ENCODE measurements at regions not wholly inside any gene's neighbourhood (a gene's known extent, or its start where the extent isn't known, plus 50 kb on each side); places are given as distances from the start of the nearest gene placed in this dataset.
"Not testable (repeated sequence)": the region's sequence is repeated elsewhere in the genome, so short reads cannot be mapped to it uniquely, and the experiment has no call there.

- DNase-seq, result no peak
These were observed 128.0 kb downstream of the TENT5A start for GRCh38 chr6:81624453-81624852.

GRCh38 chr6:81623106-81623759, 129.2 kb downstream of the TENT5A start:
- DNase-seq, result no peak

GRCh38 chr6:81621816-81622395, 130.6 kb downstream of the TENT5A start:
- no peak for DNase-seq

DNA sequence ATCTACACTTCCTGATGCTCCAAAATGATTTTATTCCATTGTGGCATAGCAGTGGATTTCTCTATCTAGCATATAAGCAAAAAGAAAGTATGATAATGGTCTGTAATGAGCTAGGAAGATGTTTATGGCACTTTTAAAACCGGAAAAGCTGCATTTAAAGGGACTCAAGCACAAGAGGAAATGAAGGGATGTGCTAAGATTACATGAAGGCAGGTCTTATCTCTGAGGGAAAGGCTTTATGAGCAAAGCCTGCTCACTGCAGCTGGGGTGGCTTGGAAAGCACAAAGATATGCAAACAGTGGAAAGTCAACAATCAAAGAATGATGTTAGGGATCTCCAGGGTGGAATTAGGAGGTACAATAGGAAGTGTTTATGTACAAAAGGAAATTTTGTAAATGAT, 138.2 kb downstream of the TENT5A start:
- DNase-seq, result no peak

DNA sequence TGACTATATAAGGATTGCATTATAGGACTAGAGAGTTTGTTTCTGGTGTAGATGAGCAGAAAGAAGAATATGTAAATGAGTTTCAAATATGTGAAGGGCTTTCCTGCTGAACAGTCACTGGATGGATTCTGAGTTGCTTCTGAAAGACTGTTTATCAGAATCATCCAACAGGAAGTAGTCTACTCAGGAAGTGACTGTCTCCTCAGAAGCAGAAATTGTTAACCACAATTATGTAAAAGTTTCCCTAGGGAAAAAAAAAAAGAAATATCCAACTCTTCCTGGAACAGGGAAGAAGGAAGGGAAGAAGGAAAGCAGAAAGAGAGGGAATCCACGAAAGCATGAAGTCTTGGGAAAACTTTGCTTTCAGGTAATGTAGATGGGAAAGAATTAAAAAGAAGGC, 138.9 kb downstream of the TENT5A start:
- no peak for DNase-seq

GRCh38 chr6:81612136-81612535, 140.3 kb downstream of the TENT5A start:
- no peak for DNase-seq

DNA sequence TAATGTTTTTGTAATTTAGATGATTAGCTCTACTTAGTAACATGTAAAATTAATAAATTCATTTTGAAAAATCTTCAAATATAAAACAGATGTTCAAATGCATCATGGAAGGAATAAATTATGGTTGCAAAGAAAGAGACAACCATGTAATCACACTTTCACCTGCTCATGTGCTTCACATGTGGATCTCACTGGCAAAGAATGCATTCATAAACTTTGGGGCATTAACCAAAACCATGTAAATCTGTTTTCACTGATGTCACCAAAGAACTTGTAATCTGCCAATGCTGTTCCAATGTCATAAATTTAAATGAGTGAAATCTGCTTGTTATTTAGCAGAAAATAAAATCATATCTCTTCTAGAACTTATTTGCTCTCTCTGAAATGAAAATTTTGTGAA, 142.7 kb downstream of the TENT5A start:
- no peak for DNase-seq

DNA sequence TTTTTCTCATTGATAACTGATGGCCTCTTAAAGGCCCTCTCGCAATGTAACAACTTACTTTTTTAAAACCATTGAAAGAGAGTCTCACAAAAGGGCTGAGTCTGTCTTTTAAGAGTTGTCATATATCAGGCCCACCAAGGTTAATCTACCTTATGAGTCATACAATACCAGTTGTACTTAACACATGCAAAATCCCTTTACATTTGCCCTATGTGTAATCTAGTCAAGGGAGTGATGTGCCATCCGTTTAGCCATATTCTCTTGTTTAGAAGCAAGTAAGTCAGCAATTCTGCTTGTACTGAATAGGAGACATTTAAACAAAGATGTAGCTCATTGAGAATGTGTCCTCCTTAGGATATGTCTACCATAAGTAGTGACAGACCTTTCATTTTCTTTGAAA, 143.7 kb downstream of the TENT5A start:
- no peak for DNase-seq

- DNase-seq, result no peak
These were observed 145.5 kb downstream of the TENT5A start for GRCh38 chr6:81606965-81607381.

GRCh38 chr6:81605526-81605925, 147.0 kb downstream of the TENT5A start:
- DNase-seq, result no peak

- DNase-seq, result no peak
These were observed 150.6 kb downstream of the TENT5A start for GRCh38 chr6:81601918-81602317.

DNA sequence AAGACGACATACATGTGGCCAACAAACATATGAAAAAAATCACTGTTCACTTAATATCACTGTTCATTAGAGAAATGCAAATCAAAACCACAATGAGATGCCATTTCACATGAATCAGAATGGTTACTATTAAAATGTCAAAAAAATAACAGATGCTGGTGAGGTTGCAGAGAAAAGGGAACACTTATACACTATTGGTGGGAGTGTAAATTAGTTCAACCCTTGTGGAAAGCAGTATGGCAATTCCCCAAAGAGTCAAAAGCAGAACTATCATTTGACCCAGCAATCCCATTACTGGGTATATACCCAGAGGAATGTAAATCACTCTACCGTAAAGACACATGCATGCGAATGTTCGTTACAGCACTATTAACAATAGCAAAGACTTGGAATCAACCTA, 152.0 kb downstream of the TENT5A start:
- not testable (repeated sequence) for DNase-seq

GRCh38 chr6:81594501-81594900, 158.0 kb downstream of the TENT5A start:
- DNase-seq, result no peak

- no peak for DNase-seq
These were observed 162.2 kb downstream of the TENT5A start for GRCh38 chr6:81590314-81590691.

DNA sequence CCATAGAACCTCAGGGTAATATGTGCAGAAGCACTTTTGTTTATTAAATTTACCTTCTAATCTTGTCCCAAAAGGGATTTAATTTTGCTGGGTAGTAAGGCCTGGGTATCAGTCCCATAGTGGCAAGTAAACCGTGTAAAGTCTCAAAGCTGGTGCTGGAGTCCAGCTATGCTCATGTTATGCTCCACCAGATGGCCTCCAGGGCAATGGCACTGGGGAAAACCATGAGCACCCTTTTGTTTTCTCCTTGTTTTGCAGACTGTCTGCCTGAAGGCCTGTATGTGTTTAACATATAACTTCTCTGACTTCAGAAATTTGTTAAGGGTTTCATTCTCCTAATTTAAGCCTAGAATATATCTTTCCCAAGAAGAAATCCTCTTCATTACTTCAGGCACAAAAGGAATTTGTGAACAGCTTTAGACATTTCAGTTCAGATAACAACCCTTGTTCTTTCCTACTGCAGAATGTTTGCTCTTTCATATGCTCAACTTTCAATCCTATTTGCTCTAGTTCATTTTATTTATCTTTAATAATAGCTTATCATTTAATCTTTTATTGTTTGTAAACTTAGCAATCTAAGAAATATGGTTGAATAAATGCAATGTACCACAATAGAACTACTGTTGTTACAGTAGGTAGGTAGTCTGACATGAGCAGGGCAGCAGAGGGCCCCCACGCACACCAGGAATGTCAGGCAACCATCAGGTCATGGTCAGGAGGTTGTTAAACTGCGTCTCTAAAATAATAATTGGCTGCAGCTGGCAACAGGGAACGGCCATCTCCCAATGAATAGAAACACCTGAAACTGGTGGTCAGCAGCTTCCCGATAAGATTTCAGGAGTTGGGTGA, 162.8 kb downstream of the TENT5A start:
- no peak for DNase-seq

DNA sequence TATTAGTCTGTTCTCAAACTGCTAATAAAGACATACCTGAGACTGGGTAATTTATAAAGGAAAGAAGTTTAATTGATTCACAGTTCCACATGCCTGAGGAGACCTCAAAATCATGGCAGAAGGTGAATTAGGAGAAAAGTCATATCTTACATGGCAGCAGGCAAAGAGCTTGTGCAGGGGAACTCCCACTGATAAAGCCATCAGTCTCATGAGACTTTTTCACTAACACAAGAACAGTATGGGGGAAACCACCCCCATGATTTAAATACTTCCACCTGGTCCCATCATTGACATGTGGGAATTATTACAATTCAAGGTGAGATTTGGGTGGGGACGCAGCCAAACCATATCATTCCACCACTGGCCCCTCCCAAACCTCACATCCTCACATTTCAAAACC, 166.8 kb downstream of the TENT5A start:
- not testable (repeated sequence) for DNase-seq

DNA sequence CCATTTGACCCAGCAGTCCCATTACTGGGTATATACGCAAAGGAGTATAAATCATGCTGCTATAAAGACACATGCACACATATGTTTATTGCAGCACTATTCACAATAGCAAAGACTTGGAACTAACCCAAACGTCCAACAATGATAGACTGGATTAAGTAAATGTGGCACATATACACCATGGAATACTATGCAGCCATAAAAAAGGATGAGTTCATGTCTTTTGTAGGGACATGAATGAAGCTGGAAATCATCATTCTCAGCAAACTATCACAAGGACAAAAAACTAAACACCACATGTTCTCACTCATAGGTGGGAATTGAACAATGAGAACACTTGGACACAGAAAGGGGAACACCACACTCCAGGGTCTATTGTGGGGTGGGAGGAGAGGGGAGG, 168.3 kb downstream of the TENT5A start:
- not testable (repeated sequence) for DNase-seq

DNA sequence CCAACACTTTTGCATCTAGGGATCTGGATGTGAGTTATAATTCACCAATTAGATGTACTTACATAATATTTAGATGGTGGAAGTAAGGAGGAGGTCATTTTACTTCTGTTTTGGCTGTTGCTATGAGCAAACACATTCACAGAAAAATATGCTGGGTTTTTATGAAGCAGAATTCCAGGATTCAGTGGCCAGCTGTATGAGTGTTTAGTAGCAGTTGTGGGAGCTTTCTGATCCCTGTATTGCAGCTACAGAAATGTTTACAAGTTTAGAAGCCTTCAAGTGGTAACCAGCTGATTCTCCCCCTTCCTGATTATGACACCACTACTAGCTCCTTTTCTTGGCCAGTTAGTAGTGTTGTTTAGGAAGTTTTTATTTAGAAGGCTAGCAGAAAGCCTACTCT, 177.0 kb downstream of the TENT5A start:
- DNase-seq, result no peak

DNA sequence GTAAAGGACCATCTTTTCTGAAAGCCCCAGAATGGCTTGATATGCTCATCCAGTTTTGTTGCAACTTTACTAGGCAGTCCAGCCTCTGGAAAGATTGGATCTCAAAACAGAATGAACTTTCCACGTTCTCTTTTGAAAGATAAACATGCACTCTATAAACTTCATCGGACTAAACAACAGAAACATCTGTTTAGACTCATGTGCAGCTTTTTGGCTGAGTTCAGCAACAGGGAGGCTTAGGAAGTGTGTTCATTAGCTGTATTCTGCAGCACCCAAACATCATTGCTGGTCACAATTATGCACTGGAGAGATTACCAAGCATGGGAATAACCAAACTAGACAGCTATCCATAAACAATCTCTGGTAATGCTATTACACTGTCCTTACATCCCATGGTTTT, 180.5 kb downstream of the TENT5A start:
- no peak for DNase-seq

DNA sequence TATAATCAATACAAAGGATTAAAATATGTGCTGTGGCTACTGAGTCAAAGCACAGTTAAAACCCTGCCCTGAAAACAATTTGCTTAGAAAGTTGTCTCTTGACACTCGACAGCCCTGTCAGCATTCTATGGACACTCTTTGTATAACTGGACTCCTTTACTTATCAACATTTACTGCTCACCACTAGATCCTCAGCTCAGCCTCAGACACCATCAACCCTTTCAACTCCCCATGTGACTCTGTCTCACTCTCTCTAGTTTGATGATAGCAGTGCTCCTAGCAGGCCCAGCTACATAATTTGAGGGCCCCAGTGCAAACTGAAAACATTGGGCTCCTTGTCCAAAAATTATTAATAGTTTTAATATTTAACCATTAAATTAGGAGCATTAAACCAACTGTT, 181.8 kb downstream of the TENT5A start:
- DNase-seq, result no peak

DNA sequence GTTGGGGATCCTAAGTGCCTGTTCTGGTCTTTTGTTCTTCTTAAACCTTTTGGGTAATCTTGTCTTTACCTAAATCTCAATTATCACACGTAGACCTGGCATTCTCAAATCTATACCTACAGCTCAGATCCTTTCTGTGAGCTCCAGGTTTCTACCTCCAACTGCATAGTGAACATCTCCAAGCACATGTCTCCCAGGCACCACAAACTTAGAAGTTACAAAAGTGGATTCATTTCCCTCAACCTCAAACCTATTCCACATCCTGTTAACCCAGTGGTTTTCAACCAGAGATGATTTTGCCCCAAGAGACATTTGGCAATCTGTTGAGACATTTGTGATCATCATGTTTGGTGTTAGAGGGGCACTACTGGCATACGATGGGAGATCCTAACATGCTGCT, 183.5 kb downstream of the TENT5A start:
- no peak for DNase-seq

DNA sequence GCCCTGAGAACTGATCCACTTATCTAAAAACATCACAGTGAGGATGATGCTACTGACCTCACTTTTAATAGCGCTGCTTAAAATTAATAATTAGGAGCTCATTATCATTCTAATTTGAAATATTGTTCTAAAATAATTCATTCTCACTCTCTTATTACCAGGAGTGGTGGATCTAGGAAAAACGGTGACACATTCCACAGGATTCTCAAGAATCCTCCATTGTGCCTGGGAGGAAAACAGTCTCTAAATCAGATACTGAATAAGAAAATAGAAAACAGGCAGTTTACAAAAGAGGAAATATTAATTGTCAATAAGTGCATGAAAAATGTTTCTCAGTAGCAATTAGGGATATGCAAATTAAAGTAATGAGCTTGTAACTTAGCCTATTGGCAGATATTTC, 187.4 kb downstream of the TENT5A start:
- no peak for DNase-seq

GRCh38 chr6:81564470-81565068, 187.9 kb downstream of the TENT5A start:
- DNase-seq, result no peak
